ENCODE measurements at regions not wholly inside any gene's neighbourhood (a gene's known extent, or its start where the extent isn't known, plus 50 kb on each side); places are given as distances from the start of the nearest gene placed in this dataset.

GRCh38 chr1:90834354-90834885 is 117.3 kb upstream of the BARHL2 start:
- no peak for DNase-seq (ENCODE audit: low spot score)
- Mint-ChIP-seq H3K4me1 (ENCODE audit: low read depth) (peaks cover 9% of the 10 kb centered on the region), H3K4me3 (ENCODE audit: unreplicated experiment) (no peak overlapping the region), H3K36me3 (ENCODE audit: low read depth) (peaks cover 4% of the 10 kb centered on the region), H3K27me3 (ENCODE audit: low read depth) (peaks cover 61% of the 10 kb centered on the region), H3K9me3 (ENCODE audit: low read depth) (no peaks in the 10 kb centered on the region), H3K27ac (ENCODE audit: unreplicated experiment) (no peak overlapping the region)
- TF ChIP-seq CTCF (IDR thresholded peaks at IDR 0.05), result no peak

- no peak overlapping the region for H3K4me3 Mint-ChIP-seq (ENCODE audit: unreplicated experiment)
- H3K27me3 Mint-ChIP-seq (ENCODE audit: low read depth), result peaks cover 63% of the 10 kb centered on the region
- H3K36me3 Mint-ChIP-seq (ENCODE audit: low read depth), result peaks cover 4% of the 10 kb centered on the region
- H3K9me3 Mint-ChIP-seq (ENCODE audit: low read depth), result no peaks in the 10 kb centered on the region
- no peak for TF ChIP-seq CTCF (IDR thresholded peaks at IDR 0.05)
- H3K27ac Mint-ChIP-seq (ENCODE audit: unreplicated experiment), result no peak overlapping the region
- peaks cover 9% of the 10 kb centered on the region for H3K4me1 Mint-ChIP-seq (ENCODE audit: low read depth)
- DNase-seq (ENCODE audit: low spot score), result no peak
Observed at GRCh38 chr1:90833466-90834110, 116.5 kb upstream of the BARHL2 start.

GRCh38 chr1:90831910-90832309 is 114.8 kb upstream of the BARHL2 start:
- DNase-seq (ENCODE audit: low spot score), result no peak
- Mint-ChIP-seq H3K4me3 (ENCODE audit: unreplicated experiment) (no peak overlapping the region), H3K27me3 (ENCODE audit: low read depth) (peaks cover 61% of the 10 kb centered on the region), H3K4me1 (ENCODE audit: low read depth) (peaks cover 9% of the 10 kb centered on the region), H3K9me3 (ENCODE audit: low read depth) (no peaks in the 10 kb centered on the region), H3K36me3 (ENCODE audit: low read depth) (peaks cover 4% of the 10 kb centered on the region), H3K27ac (ENCODE audit: unreplicated experiment) (no peak overlapping the region)
- TF ChIP-seq CTCF (IDR thresholded peaks at IDR 0.05), result no peak

- peaks cover 27% of the 10 kb centered on the region for H3K27me3 Mint-ChIP-seq (ENCODE audit: low read depth)
Observed at GRCh38 chr1:90826834-90827233, 109.7 kb upstream of the BARHL2 start.

GRCh38 chr1:90826024-90826423 is 108.9 kb upstream of the BARHL2 start:
- DNase-seq (ENCODE audit: low spot score), result no peak
- H3K27ac Mint-ChIP-seq (ENCODE audit: unreplicated experiment), result no peak overlapping the region
- no peak overlapping the region for H3K4me3 Mint-ChIP-seq (ENCODE audit: unreplicated experiment)
- H3K9me3 Mint-ChIP-seq (ENCODE audit: low read depth), result no peaks in the 10 kb centered on the region
- H3K27me3 Mint-ChIP-seq (ENCODE audit: low read depth), result peaks cover 23% of the 10 kb centered on the region
- no peak for TF ChIP-seq CTCF (IDR thresholded peaks at IDR 0.05)
- no peaks in the 10 kb centered on the region for H3K4me1 Mint-ChIP-seq (ENCODE audit: low read depth)
- H3K36me3 Mint-ChIP-seq (ENCODE audit: low read depth), result no peaks in the 10 kb centered on the region

More at GRCh38 chr1:90826834-90827233, 109.7 kb upstream of the BARHL2 start:
- Mint-ChIP-seq H3K27ac (ENCODE audit: unreplicated experiment) (no peak overlapping the region), H3K4me3 (ENCODE audit: unreplicated experiment) (no peak overlapping the region), H3K4me1 (ENCODE audit: low read depth) (no peaks in the 10 kb centered on the region), H3K9me3 (ENCODE audit: low read depth) (no peaks in the 10 kb centered on the region), H3K36me3 (ENCODE audit: low read depth) (no peaks in the 10 kb centered on the region)
- DNase-seq (ENCODE audit: low spot score), result no peak
- no peak for TF ChIP-seq CTCF (IDR thresholded peaks at IDR 0.05)
